HEK293 (cell line): ENCODE measurements at regions not wholly inside any gene's neighbourhood (a gene's known extent, or its start where the extent isn't known, plus 50 kb on each side); places are given as distances from the start of the nearest gene placed in this dataset.

ENCODE experiments used
- CTCF ChIA-PET: fragments of 350-600 bp; formaldehyde crosslinking; extraction: SDS; loops from one replicate; lab custom pipeline; 2021; ENCODE audit warnings: antibody characterized with exemption; lab: Yijun Ruan, JAX
- POLR2A ChIA-PET: fragments of 300-600 bp; formaldehyde crosslinking; extraction: SDS; loops from one replicate; lab custom pipeline; 2020; ENCODE audit warnings: antibody characterized with exemption, inconsistent platforms; lab: Yijun Ruan, JAX
- H3K27ac ChIP-seq: fragments of 200-500 bp; sonication (Bioruptor generic); 2 replicates; pipeline ENCODE4 v1.5.1; 2014; ENCODE audit warnings: low read depth, low read length, control low read depth, inconsistent platforms; ENCODE audit errors: extremely low read depth
- H3K36me3 ChIP-seq, 2 experiments: fragments of 200-500 bp in 1 of 2; sonication (Bioruptor generic) in 1 of 2; 1 replicate in 1 of 2; 2 replicates in 1 of 2; pipeline ENCODE4 v1.5.1; 2014 to 2017; ENCODE audit warnings: inconsistent platforms in 2 of 2, low read length in 2 of 2; ENCODE audit not compliant: control insufficient read depth in 2 of 2, insufficient read depth in 1 of 2
- H3K4me1 ChIP-seq: fragments of 200-500 bp; sonication (Bioruptor generic); 2 replicates; pipeline ENCODE4 v1.5.1; 2014; ENCODE audit warnings: mild to moderate bottlenecking, low read length, inconsistent platforms; ENCODE audit not compliant: control insufficient read depth, insufficient read depth
- H3K4me3 ChIP-seq: 2 replicates; pipeline ENCODE4 v1.5.1; 2011; ENCODE audit warnings: low read depth, mild to moderate bottlenecking, control low read depth, low read length, moderate library complexity
- H3K9me3 ChIP-seq: fragments of 200-500 bp; sonication (Bioruptor generic); 2 replicates; pipeline ENCODE4 v1.5.1; 2014; ENCODE audit warnings: low read depth, low read length, inconsistent platforms; ENCODE audit not compliant: control insufficient read depth, insufficient read depth
- ELK4 ChIP-seq: IDR thresholded peaks from 2 replicates; pipeline ENCODE4 v1.6.1; 2011; ENCODE audit warnings: mild to moderate bottlenecking, low read depth, low read length, borderline replicate concordance
- GLIS2 ChIP-seq: fragments of 450-650 bp; formaldehyde crosslinking; IDR thresholded peaks from 2 replicates; pipeline ENCODE4 v1.5.1; 2016; ENCODE audit warnings: missing biosample characterization, missing genetic modification characterization
- PATZ1 ChIP-seq: fragments of 450-650 bp; formaldehyde crosslinking; IDR thresholded peaks from 2 replicates; pipeline ENCODE4 v1.5.1; 2016; ENCODE audit warnings: missing biosample characterization, missing genetic modification characterization
- PRDM1 ChIP-seq: fragments of 450-650 bp; formaldehyde crosslinking; IDR thresholded peaks from 2 replicates; pipeline ENCODE4; 2016; ENCODE audit warnings: missing biosample characterization, missing genetic modification characterization
- PRDM2 ChIP-seq: fragments of 450-650 bp; formaldehyde crosslinking; IDR thresholded peaks from 2 replicates; pipeline ENCODE4 v1.5.1; 2016; ENCODE audit warnings: missing biosample characterization, missing genetic modification characterization, borderline replicate concordance
- WT1 ChIP-seq: fragments of 450-650 bp; formaldehyde crosslinking; IDR thresholded peaks from 2 replicates; pipeline ENCODE4 v1.5.1; 2016; ENCODE audit warnings: missing biosample characterization, missing genetic modification characterization
- ZNF133 ChIP-seq: fragments of 450-650 bp; formaldehyde crosslinking; IDR thresholded peaks from 2 replicates; pipeline ENCODE4 v1.5.1; 2016; ENCODE audit warnings: missing biosample characterization, missing genetic modification characterization
- ZNF221 ChIP-seq: fragments of 450-650 bp; formaldehyde crosslinking; IDR thresholded peaks from 2 replicates; pipeline ENCODE4 v1.5.1; 2017; ENCODE audit warnings: missing biosample characterization, missing genetic modification characterization, borderline replicate concordance
- ZNF248 ChIP-seq: fragments of 450-650 bp; formaldehyde crosslinking; IDR thresholded peaks from 2 replicates; pipeline ENCODE4 v1.5.1; 2017; ENCODE audit warnings: missing biosample characterization, missing genetic modification characterization
- ZNF292 ChIP-seq: fragments of 450-650 bp; formaldehyde crosslinking; IDR thresholded peaks from 2 replicates; pipeline ENCODE4 v1.5.1; 2016; ENCODE audit warnings: low read depth, missing biosample characterization, missing genetic modification characterization, borderline replicate concordance
- ZNF341 ChIP-seq: fragments of 450-650 bp; formaldehyde crosslinking; IDR thresholded peaks from 2 replicates; pipeline ENCODE4; 2016; ENCODE audit warnings: low read depth, missing biosample characterization, missing genetic modification characterization
- ZNF510 ChIP-seq: fragments of 450-650 bp; formaldehyde crosslinking; IDR thresholded peaks from 2 replicates; pipeline ENCODE4 v1.5.1; 2018; ENCODE audit warnings: mild to moderate bottlenecking, missing genetic modification characterization, missing biosample characterization; ENCODE audit not compliant: insufficient replicate concordance
- ZNF626 ChIP-seq: fragments of 450-650 bp; sonication (Bioruptor Pico); formaldehyde crosslinking; IDR thresholded peaks from 2 replicates; pipeline ENCODE4 v1.5.1; 2018; ENCODE audit warnings: missing biosample characterization, missing genetic modification characterization, inconsistent platforms
- ZNF639 ChIP-seq: fragments of 450-650 bp; formaldehyde crosslinking; IDR thresholded peaks from 2 replicates; pipeline ENCODE4 v1.5.1; 2016; ENCODE audit warnings: missing biosample characterization, missing genetic modification characterization
- ZNF707 ChIP-seq: fragments of 450-650 bp; formaldehyde crosslinking; IDR thresholded peaks from 2 replicates; pipeline ENCODE4 v1.5.1; 2016; ENCODE audit warnings: missing biosample characterization, missing genetic modification characterization

GRCh38 chr15:93986400-93986984, 244.9 kb upstream of the MCTP2 start:
- Histone ChIP-seq H3K27ac (no peak overlapping the region), H3K36me3 (no peaks in the 10 kb centered on the region), H3K4me1 (peaks cover 16% of the 10 kb centered on the region), H3K4me3 (no peak overlapping the region), H3K9me3 (no peaks in the 10 kb centered on the region)
- TF ChIP-seq PRDM2 (no peak), ZNF510 (tag by site-specific recombination) (no peak), ZNF292 (no peak), ZNF133 (tag by site-specific recombination) (no peak), GLIS2 (no peak), ZNF639 (tag by site-specific recombination) (no peak), WT1 (tag by site-specific recombination) (no peak), ZNF341 (no peak), ELK4 (no peak), ZNF248 (tag by site-specific recombination) (no peak), ZNF626 (tag by site-specific recombination) (no peak), ZNF707 (tag by site-specific recombination) (no peak), PRDM1 (tag by site-specific recombination) (no peak)
- ChIA-PET POLR2A (no interaction called here), CTCF (interaction anchor here (0.7 to 1.5 kb wide), 2 partner anchors 11 to 133 kb away, joined by 3 to 6 read pairs; no protein-coding TSS in a partner anchor)

- TF ChIP-seq PATZ1 (no peak), ZNF221 (tag by site-specific recombination) (no peak)
- TF ChIP-seq, all 188 proteins: peak for 0
- peaks cover 16% of the 10 kb centered on the region for H3K4me1 ChIP-seq
- CTCF ChIA-PET: interaction anchor here (0.6 to 1.5 kb wide), 2 partner anchors 43 to 134 kb away, joined by 3 to 6 read pairs; no protein-coding TSS in a partner anchor
- H3K9me3 ChIP-seq: no peaks in the 10 kb centered on the region
- no peaks in the 10 kb centered on the region for H3K36me3 ChIP-seq
- POLR2A ChIA-PET: interaction anchor here (0.5 kb wide), 1 partner anchor 556 kb away, joined by 3 read pairs; no protein-coding TSS in a partner anchor
- no peak overlapping the region for H3K27ac ChIP-seq
- H3K4me3 ChIP-seq: no peak overlapping the region
Measured at GRCh38 chr15:93985925-93986324, 245.4 kb upstream of the MCTP2 start.
